ENCODE measurements at regions not wholly inside any gene's neighbourhood (a gene's known extent, or its start where the extent isn't known, plus 50 kb on each side); places are given as distances from the start of the nearest gene placed in this dataset.
"Not testable (repeated sequence)": the region's sequence is repeated elsewhere in the genome, so short reads cannot be mapped to it uniquely, and the experiment has no call there.

DNA sequence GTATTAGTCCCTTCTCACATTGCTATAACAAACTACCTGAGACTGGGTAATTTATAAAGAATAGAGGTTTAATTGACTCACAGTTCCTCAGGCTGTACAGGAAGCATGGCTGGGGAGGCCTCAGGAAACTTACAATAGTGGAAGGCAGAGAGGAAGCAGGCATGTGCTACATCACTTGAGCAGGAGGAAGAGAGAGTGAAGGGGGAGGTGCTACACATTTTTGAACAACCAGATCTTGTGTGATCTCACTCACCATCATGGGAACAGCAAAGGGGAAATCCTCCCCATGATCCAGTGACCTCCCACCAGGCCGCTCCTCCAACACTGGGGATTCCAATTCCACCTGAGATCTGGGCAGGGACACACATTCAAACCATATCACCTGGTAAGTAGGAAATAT lies 630.6 kb downstream of the QKI start:
- CTCF ChIA-PET: no interaction called here
- no peak for DNase-seq (ENCODE audit: extremely low spot score)
- no peak for TF ChIP-seq CTCF (IDR thresholded peaks at IDR 0.05; ENCODE audit: control extremely low read depth, extremely low read depth, low read depth, missing control alignments)
- POLR2A ChIA-PET: no interaction called here

DNA sequence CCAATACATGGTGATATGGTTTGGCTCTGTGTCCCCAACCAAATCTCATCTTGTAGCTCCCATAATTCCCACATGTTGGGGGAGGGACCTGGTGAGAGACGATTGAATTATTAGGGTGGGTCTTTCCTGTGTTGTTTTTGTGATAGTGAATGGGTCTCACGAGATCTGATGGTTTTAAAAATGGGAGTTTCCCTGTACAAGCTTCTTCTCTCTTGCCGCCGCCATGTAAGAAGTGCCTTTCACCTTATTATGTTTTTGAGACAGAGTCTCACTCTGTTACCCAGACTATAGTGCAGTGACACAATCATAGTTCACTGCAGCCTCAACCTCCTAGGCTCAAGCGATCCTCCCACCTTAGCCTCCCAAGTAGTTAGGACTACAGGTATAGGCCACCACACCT lies 629.1 kb downstream of the QKI start:
- CTCF ChIA-PET; DNase-seq (ENCODE audit: extremely low spot score); POLR2A ChIA-PET: not testable (repeated sequence)

DNA sequence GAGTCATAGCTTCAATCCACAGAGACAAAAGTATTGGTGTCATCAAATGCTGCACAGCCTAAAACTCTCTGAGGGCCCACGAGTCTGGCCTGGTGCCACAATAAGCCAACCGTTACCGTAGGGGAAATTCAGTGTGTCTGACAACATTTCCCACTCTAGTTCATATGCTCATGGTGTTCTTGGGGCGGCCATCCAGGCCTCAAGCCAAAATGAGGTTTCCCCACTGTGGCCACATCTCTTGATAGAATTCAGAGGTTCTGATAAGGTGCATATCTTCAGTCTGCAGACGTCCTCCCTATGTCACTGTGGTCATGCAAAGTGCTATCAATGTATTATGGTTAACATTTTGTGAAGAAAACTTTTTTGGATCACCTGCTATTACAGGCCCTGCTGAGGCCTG lies 627.7 kb downstream of the QKI start:
- ChIA-PET POLR2A (no interaction called here), CTCF (no interaction called here)
- TF ChIP-seq CTCF (IDR thresholded peaks at IDR 0.05; ENCODE audit: control extremely low read depth, extremely low read depth, low read depth, missing control alignments): no peak
- no peak for DNase-seq (ENCODE audit: extremely low spot score)

DNA sequence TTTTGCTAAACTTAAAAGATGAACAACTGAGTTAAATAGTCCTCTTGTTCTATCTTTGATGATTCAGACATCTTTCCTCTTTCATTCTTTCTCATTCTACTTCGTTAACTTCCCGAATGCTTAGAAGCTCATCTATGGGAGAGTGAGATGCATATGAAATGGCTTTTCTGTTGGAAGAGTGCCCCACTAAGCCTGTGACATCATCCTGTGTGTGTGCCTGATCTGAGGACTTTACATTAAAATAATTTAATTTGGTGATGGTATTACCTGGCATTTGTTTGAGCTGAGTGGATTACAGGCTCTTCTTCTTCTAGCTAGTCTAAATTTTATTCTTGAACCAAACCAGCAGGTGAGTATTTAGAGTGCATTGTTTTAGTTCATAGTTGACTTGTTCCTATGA lies 626.5 kb downstream of the QKI start:
- TF ChIP-seq CTCF (IDR thresholded peaks at IDR 0.05; ENCODE audit: control extremely low read depth, extremely low read depth, low read depth, missing control alignments): no peak
- ChIA-PET POLR2A (no interaction called here), CTCF (no interaction called here)
- no peak for DNase-seq (ENCODE audit: extremely low spot score)

DNA sequence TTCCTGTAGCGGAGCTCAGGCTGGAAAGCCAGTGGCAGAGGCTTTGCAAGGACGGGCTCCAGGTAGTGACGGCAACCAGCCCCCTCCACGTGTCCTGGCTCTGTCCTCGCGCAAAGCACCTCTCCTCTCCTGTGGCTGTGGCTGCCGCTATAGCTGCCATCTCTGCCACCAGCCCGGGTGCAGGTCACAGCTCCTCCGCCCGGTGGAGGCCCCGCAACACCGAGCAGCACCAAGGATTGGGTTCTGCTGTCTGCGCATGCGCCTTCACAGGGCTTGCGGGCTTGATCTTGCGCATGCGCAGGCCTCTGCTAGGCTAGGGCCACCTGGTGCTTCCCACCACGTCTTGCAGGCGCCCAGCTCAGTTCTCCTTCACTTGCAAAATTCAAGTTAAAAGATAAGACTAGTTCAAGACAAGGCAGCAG lies 625.4 kb downstream of the QKI start:
- no peak for DNase-seq (ENCODE audit: extremely low spot score)
- ChIA-PET POLR2A (no interaction called here), CTCF (interaction anchor here (1.3 kb wide), 1 partner anchor 14 kb away, joined by 3 read pairs; no protein-coding TSS in a partner anchor)
- TF ChIP-seq CTCF (IDR thresholded peaks at IDR 0.05; ENCODE audit: control extremely low read depth, extremely low read depth, low read depth, missing control alignments): no peak

- no peak for TF ChIP-seq CTCF (IDR thresholded peaks at IDR 0.05; ENCODE audit: control extremely low read depth, extremely low read depth, low read depth, missing control alignments)
- CTCF ChIA-PET: interaction anchor here (1.2 to 1.7 kb wide), 2 partner anchors 24 to 29 kb away, joined by 4 read pairs; no protein-coding TSS in a partner anchor
- POLR2A ChIA-PET: no interaction called here
- DNase-seq (ENCODE audit: extremely low spot score): no peak
Measured at GRCh38 chr6:164037171-164037870, 622.8 kb downstream of the QKI start.

GRCh38 chr6:164035900-164036485 lies 621.5 kb downstream of the QKI start:
- POLR2A ChIA-PET: no interaction called here
- CTCF ChIA-PET: interaction anchor here (1.2 to 1.7 kb wide), 2 partner anchors 25 to 27 kb away, joined by 4 read pairs; no protein-coding TSS in a partner anchor
- DNase-seq (ENCODE audit: extremely low spot score): no peak
- TF ChIP-seq CTCF (IDR thresholded peaks at IDR 0.05; ENCODE audit: control extremely low read depth, extremely low read depth, low read depth, missing control alignments): no peak

Measured in GM10248 (cell line).